ENCODE measurements at regions not wholly inside any gene's neighbourhood (a gene's known extent, or its start where the extent isn't known, plus 50 kb on each side); places are given as distances from the start of the nearest gene placed in this dataset.

- peaks cover 0 to 17% (median 6%) of the 10 kb centered on the region in 11 donors for H3K9me3 ChIP-seq
- H3K4me1 ChIP-seq = no peaks in the 10 kb centered on the region
- TF ChIP-seq, protein P1, sequence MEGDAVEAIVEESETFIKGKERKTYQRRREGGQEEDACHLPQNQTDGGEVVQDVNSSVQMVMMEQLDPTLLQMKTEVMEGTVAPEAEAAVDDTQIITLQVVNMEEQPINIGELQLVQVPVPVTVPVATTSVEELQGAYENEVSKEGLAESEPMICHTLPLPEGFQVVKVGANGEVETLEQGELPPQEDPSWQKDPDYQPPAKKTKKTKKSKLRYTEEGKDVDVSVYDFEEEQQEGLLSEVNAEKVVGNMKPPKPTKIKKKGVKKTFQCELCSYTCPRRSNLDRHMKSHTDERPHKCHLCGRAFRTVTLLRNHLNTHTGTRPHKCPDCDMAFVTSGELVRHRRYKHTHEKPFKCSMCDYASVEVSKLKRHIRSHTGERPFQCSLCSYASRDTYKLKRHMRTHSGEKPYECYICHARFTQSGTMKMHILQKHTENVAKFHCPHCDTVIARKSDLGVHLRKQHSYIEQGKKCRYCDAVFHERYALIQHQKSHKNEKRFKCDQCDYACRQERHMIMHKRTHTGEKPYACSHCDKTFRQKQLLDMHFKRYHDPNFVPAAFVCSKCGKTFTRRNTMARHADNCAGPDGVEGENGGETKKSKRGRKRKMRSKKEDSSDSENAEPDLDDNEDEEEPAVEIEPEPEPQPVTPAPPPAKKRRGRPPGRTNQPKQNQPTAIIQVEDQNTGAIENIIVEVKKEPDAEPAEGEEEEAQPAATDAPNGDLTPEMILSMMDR (IDR thresholded peaks at IDR 0.05) = no peak
- no peak overlapping the region for H3K27ac ChIP-seq
- WGBS, 2 donors = 92% methylated on average over 4 of the region's 4 CpGs
- ATAC-seq = no peak
- H3K4me3 ChIP-seq = no peak overlapping the region
- intact Hi-C loops (cut with DNase I) = no loop called here
- no peaks in the 10 kb centered on the region for H3K27me3 ChIP-seq
- H3K36me3 ChIP-seq = no peaks in the 10 kb centered on the region
- no peak for DNase-seq
Observed at GRCh38 chr2:226172939-226173338, 626.7 kb downstream of the IRS1 start.

- no peak overlapping the region for H3K4me3 ChIP-seq
- DNase-seq (no peak), ATAC-seq (no peak)
- 91 to 92% methylated on average over 4 of the region's 4 CpGs for WGBS, 2 donors
- no peaks in the 10 kb centered on the region for H3K27me3 ChIP-seq
- peaks cover 0 to 11% (median 0%) of the 10 kb centered on the region in 11 donors for H3K9me3 ChIP-seq
- TF ChIP-seq, protein P1 (IDR thresholded peaks at IDR 0.05) = no peak
- intact Hi-C loops (cut with DNase I) = no loop called here
- H3K27ac ChIP-seq = no peak overlapping the region
- no peaks in the 10 kb centered on the region for H3K36me3 ChIP-seq
- no peaks in the 10 kb centered on the region for H3K4me1 ChIP-seq
Observed at GRCh38 chr2:226172309-226172708, 627.3 kb downstream of the IRS1 start.

DNA sequence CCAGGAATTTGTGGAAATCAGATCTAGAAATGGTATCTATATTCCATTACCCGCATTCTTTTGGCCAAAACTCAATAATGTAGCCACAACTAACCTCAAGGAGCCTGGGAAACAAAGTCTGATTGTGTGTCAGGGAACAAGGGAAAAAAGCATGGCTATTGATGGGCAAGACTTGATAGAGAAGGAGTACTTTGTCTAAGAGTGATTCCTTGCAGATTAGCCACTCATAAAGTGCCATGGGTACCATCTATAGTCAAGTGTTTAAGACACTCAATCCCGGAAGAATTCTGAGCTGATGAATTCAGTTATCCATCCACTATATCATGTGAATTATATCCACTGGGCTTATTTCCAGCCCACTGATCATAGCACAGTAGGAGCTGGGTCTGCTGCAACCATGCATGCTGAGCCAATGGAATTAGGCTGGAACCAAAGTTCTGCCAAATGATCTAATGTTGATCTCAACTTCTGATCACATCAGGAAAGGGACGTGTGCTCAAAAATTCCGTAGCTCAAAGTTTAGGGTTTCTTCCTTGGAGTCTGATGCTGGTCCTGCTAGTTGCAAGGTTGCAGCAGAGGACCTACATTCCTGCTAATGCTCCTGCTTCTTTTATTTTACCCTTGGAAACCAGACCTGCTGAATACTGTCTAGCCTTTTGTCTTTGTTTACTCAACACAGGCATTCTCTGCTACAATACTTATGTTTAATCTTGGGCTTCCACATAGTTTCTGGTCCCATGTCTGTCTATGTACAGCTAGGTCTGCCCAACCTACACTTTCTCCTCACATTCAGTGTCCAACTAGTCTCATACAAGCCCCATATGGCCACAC, 629.7 kb downstream of the IRS1 start:
- DNase-seq (no peak), ATAC-seq (no peak)
- H3K27ac ChIP-seq = no peak overlapping the region
- no peak overlapping the region for H3K4me3 ChIP-seq
- TF ChIP-seq, protein P1 (IDR thresholded peaks at IDR 0.05) = no peak
- intact Hi-C loops (cut with DNase I) = no loop called here
- H3K9me3 ChIP-seq = no peaks in the 10 kb centered on the region
- H3K27me3 ChIP-seq = no peaks in the 10 kb centered on the region
- WGBS, 2 donors = 86 to 89% methylated on average over 4 of the region's 4 CpGs
- H3K4me1 ChIP-seq = no peaks in the 10 kb centered on the region
- H3K36me3 ChIP-seq = no peaks in the 10 kb centered on the region

DNA sequence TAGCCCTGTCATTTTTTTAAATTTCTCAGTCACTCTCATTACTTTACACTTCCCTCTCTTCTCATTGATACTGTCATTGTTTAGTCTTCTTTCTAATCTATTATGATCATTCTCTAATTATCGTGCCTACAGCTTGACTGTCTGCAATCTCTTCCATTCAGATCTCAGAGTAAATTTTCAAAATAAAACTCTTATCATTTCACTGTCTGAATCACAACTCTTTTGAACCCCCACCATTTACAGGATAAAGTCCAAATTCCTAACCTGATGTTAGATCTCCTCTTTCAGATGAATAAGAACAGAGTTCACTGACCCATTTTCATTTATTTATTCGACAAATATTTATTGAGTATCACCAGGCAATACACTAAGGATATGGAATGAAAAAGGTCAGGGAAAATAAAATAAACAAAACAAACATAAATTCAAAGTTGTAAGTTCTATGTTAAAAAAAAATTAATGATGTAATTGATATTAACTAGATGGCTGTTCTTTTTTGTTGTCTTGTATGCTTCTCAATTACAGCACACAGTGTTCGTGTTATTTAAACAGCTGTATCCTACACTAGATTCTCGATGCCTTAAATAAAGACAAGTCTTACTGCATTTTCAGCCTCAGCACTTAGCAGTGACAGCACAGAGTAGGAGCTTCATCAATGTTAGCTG, 631.0 kb downstream of the IRS1 start:
- intact Hi-C loops (cut with DNase I) = no loop called here

More for the DNA sequence above, 631.0 kb downstream of the IRS1 start:
- Histone ChIP-seq H3K9me3 (no peaks in the 10 kb centered on the region), H3K4me3 (no peak overlapping the region), H3K27ac (no peak overlapping the region), H3K27me3 (no peaks in the 10 kb centered on the region), H3K4me1 (no peaks in the 10 kb centered on the region), H3K36me3 (no peaks in the 10 kb centered on the region)
- 91 to 92% methylated on average over 4 of the region's 4 CpGs for WGBS, 2 donors
- ATAC-seq (no peak), DNase-seq (no peak)
- TF ChIP-seq, protein P1 (IDR thresholded peaks at IDR 0.05) = no peak
